Endothelial cell of umbilical vein (primary cell): ENCODE measurements at regions not wholly inside any gene's neighbourhood (a gene's known extent, or its start where the extent isn't known, plus 50 kb on each side); places are given as distances from the start of the nearest gene placed in this dataset.

Experiments
- BruUV-seq: library from RNA; stranded (reverse); fragments of 400-500 nt; replicated peaks from 2 replicates; lab custom pipeline; 2021; lab: Mats Ljungman, UMichigan
- CTCF ChIA-PET: fragments of 300-600, 350-600 bp; sonication (Branson Sonifier 250); formaldehyde crosslinking; loops from one replicate; lab custom pipeline; 2021; ENCODE audit warnings: antibody characterized with exemption, inconsistent platforms; lab: Charles Lee
- POLR2A ChIA-PET: fragments of 300-600, 350-600 bp; sonication (Branson Sonifier 250); formaldehyde crosslinking; loops from one replicate; lab custom pipeline; 2021; ENCODE audit warnings: antibody characterized with exemption, inconsistent platforms; lab: Charles Lee
- DNase-seq: peaks from one replicate; pipeline ENCODE4 v3.0.0-alpha.2; 2011; ENCODE audit warnings: low read depth, low spot score
- FAIRE-seq: peaks from 2 replicates; lab custom pipeline; 2011; peaks lifted over from hg19 to GRCh38; lab: Jason Lieb, UNC
- H2AFZ ChIP-seq: 2 replicates; pipeline ENCODE4 v1.6.0; 2012; ENCODE audit warnings: low read depth, low read length, control low read depth, inconsistent platforms
- H3K27ac ChIP-seq: 2 replicates; pipeline ENCODE4 v1.5.1; 2011; ENCODE audit warnings: low read depth, mild to moderate bottlenecking, control low read depth, low read length, moderate library complexity; ENCODE audit not compliant: insufficient read depth
- H3K27me3 ChIP-seq, 2 experiments: 2 replicates each; pipeline versions ENCODE4 v1.6.0 to v1.6.1; 2011; ENCODE audit warnings: low read length in 2 of 2, mixed read lengths in 1 of 2; ENCODE audit not compliant: control insufficient read depth in 2 of 2, insufficient read depth in 2 of 2
- H3K36me3 ChIP-seq, 2 experiments: 2 replicates in 1 of 2; 3 replicates in 1 of 2; pipeline ENCODE4 v1.5.1; 2011; ENCODE audit warnings: low read length in 2 of 2, mild to moderate bottlenecking in 1 of 2, moderate library complexity in 1 of 2; ENCODE audit not compliant: control insufficient read depth in 2 of 2, insufficient read depth in 2 of 2; ENCODE audit errors: extremely low read depth in 1 of 2
- H3K4me1 ChIP-seq: 3 replicates; pipeline ENCODE4 v1.5.1; 2011; ENCODE audit warnings: mild to moderate bottlenecking, low read length; ENCODE audit not compliant: control insufficient read depth, insufficient read depth; ENCODE audit errors: extremely low read depth
- H3K4me2 ChIP-seq: 2 replicates; pipeline ENCODE4 v1.6.1; 2011; ENCODE audit warnings: low read length, control low read depth, mixed read lengths; ENCODE audit not compliant: insufficient read depth
- H3K4me3 ChIP-seq, 3 experiments: fragments of 200-600 bp in 1 of 3; sonication (generic), shearing (Covaris generic) in 1 of 3; replicated peaks in 1 of 3; 2 replicates each; pipeline ENCODE4 v1.5.1; 2011 to 2016; ENCODE audit warnings: control low read depth in 3 of 3, low read length in 3 of 3, mild to moderate bottlenecking in 2 of 3, inconsistent platforms in 1 of 3, low read depth in 1 of 3, moderate library complexity in 1 of 3; ENCODE audit not compliant: insufficient read depth in 1 of 3
- H3K79me2 ChIP-seq: 2 replicates; pipeline ENCODE4 v1.6.0; 2012; ENCODE audit warnings: low read length, inconsistent platforms; ENCODE audit not compliant: control insufficient read depth, insufficient read depth
- H3K9ac ChIP-seq: replicated peaks from 2 replicates; pipeline ENCODE3; 2011; ENCODE audit warnings: low read length, control low read depth; ENCODE audit not compliant: insufficient read depth; ENCODE audit errors: extremely low read depth
- H3K9me1 ChIP-seq: replicated peaks from 3 replicates; pipeline ENCODE4 v1.6.0; 2011; ENCODE audit warnings: mild to moderate bottlenecking, low read length; ENCODE audit not compliant: control insufficient read depth, insufficient read depth; ENCODE audit errors: extremely low read depth
- H3K9me3 ChIP-seq: replicated peaks from 2 replicates; pipeline ENCODE4 v1.5.1; 2012; ENCODE audit warnings: low read length, inconsistent platforms; ENCODE audit not compliant: control insufficient read depth, insufficient read depth
- H4K20me1 ChIP-seq: replicated peaks from 2 replicates; pipeline ENCODE3; 2011; ENCODE audit warnings: mild to moderate bottlenecking, low read length; ENCODE audit not compliant: control insufficient read depth, insufficient read depth; ENCODE audit errors: extremely low read depth
- EZH2 ChIP-seq: IDR thresholded peaks from 2 replicates; pipeline ENCODE4 v1.6.1; 2012; ENCODE audit warnings: borderline replicate concordance, low read depth, mild to moderate bottlenecking, moderate library complexity, low read length, inconsistent platforms; ENCODE audit not compliant: severe bottlenecking
- FOS ChIP-seq: IDR thresholded peaks from 2 replicates; pipeline ENCODE4 v1.6.1; 2011; ENCODE audit warnings: mild to moderate bottlenecking, low read length, moderate library complexity, borderline replicate concordance; ENCODE audit not compliant: insufficient read depth
- GATA2 ChIP-seq: IDR thresholded peaks from 2 replicates; pipeline ENCODE4 v1.7.0; 2011; ENCODE audit warnings: low read depth, mild to moderate bottlenecking, moderate library complexity, mixed read lengths, low read length; ENCODE audit not compliant: insufficient read length, insufficient read depth
- JUN ChIP-seq: IDR thresholded peaks from 2 replicates; pipeline ENCODE4 v1.6.1; 2011; ENCODE audit warnings: borderline replicate concordance, low read depth; ENCODE audit not compliant: insufficient read length, insufficient read depth
- MYC ChIP-seq: IDR thresholded peaks from one replicate; pipeline ENCODE4 v1.6.1; 2011; ENCODE audit warnings: mild to moderate bottlenecking, low read depth, low read length
- POLR2AphosphoS5 ChIP-seq: IDR thresholded peaks from 2 replicates; pipeline ENCODE4 v1.6.1; 2012; ENCODE audit warnings: low read depth, mild to moderate bottlenecking, control low read depth, low read length, moderate library complexity; ENCODE audit not compliant: insufficient read depth
- dilution Hi-C: fragments of 300-500 bp; cut with MboI; formaldehyde crosslinking; loops from one replicate; pipeline ENCODE4 v1.15.0; 2019; ENCODE audit warnings: low sequenced_read_pairs; ENCODE audit not compliant: extremely low pct_ligation_motif_present
- intact Hi-C: fragments of 100-400 bp; cut with micrococcal nuclease; formaldehyde crosslinking; loops from one replicate; pipeline ENCODE4 v1.10.0; 2022
- TF ChIP-seq, protein P1 (sequence below): IDR thresholded peaks from 2 replicates; pipeline ENCODE4 v1.6.1; 2011; ENCODE audit not compliant: insufficient read depth, insufficient read length
- TF ChIP-seq, protein P2 (sequence below), 2 donors: IDR thresholded peaks; 1 replicate in 1 of 2; 2 replicates in 1 of 2; pipeline ENCODE4 v1.5.1; 2011; ENCODE audit warnings: low read length in 2 of 2, mild to moderate bottlenecking in 2 of 2, moderate library complexity in 2 of 2, control low read depth in 1 of 2, inconsistent platforms in 1 of 2, low read depth in 1 of 2; ENCODE audit not compliant: insufficient read depth in 1 of 2; ENCODE audit errors: extremely low read depth in 1 of 2

DNA sequence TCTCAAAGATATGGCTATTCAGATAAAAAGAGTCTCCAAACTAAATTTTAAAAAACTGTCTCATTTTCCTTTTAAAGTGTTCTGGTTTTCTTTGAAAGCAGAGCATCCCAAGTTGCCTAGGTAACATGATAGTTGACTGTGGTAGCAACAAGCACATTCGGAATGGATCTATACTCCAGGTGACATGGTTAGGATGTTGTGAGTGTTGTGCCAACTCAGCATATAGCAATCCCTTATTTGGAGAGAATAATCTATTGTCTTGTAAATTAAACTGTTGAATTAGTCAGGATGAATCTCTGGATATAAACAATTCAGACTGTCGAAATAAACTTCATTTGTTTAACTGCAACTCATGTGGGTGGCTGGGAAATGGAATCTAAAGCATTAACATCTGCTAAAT, 418.6 kb downstream of the TUSC7 start:
- CTCF ChIA-PET: no interaction called here
- no TSS peak for BruUV-seq
- TF ChIP-seq MYC (no peak), GATA2 (no peak), JUN (no peak), POLR2AphosphoS5 (no peak), FOS (no peak), EZH2 (no peak)
- TF ChIP-seq, protein P1, sequence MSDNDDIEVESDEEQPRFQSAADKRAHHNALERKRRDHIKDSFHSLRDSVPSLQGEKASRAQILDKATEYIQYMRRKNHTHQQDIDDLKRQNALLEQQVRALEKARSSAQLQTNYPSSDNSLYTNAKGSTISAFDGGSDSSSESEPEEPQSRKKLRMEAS: no peak
- TF ChIP-seq, protein P2, sequence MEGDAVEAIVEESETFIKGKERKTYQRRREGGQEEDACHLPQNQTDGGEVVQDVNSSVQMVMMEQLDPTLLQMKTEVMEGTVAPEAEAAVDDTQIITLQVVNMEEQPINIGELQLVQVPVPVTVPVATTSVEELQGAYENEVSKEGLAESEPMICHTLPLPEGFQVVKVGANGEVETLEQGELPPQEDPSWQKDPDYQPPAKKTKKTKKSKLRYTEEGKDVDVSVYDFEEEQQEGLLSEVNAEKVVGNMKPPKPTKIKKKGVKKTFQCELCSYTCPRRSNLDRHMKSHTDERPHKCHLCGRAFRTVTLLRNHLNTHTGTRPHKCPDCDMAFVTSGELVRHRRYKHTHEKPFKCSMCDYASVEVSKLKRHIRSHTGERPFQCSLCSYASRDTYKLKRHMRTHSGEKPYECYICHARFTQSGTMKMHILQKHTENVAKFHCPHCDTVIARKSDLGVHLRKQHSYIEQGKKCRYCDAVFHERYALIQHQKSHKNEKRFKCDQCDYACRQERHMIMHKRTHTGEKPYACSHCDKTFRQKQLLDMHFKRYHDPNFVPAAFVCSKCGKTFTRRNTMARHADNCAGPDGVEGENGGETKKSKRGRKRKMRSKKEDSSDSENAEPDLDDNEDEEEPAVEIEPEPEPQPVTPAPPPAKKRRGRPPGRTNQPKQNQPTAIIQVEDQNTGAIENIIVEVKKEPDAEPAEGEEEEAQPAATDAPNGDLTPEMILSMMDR (IDR thresholded peaks at IDR 0.05; ENCODE audit: extremely low read depth in 1 of 2, insufficient read depth in 1 of 2, low read depth in 1 of 2, low read length in 2 of 2): no peak
- H4K20me1 ChIP-seq: no peaks in the 10 kb centered on the region
- H3K27ac ChIP-seq: no peak overlapping the region
- H3K9me1 ChIP-seq: no peaks in the 10 kb centered on the region
- DNase-seq: no peak
- POLR2A ChIA-PET: no interaction called here
- H2AFZ ChIP-seq: no peak overlapping the region
- intact Hi-C loops: no loop called here
- no peak overlapping the region for H3K4me2 ChIP-seq
- no peaks in the 10 kb centered on the region for H3K4me1 ChIP-seq
- no peaks in the 10 kb centered on the region for H3K36me3 ChIP-seq
- no peak overlapping the region for H3K9ac ChIP-seq
- H3K27me3 ChIP-seq: no peaks in the 10 kb centered on the region
- no peak overlapping the region for H3K4me3 ChIP-seq
- no peaks in the 10 kb centered on the region for H3K9me3 ChIP-seq
- FAIRE-seq: no peak
- no peaks in the 10 kb centered on the region for H3K79me2 ChIP-seq
- dilution Hi-C loops: no loop called here
